NCI-H146 treated with DMSO at 0.1 percent for 48 hours (cell line): ENCODE measurements at regions not wholly inside any gene's neighbourhood (a gene's known extent, or its start where the extent isn't known, plus 50 kb on each side); places are given as distances from the start of the nearest gene placed in this dataset.
"Not testable (repeated sequence)": the region's sequence is repeated elsewhere in the genome, so short reads cannot be mapped to it uniquely, and the experiment has no call there.

Experiments
- DNase-seq: peaks from one replicate; lab custom pipeline; 2025; ENCODE audit not compliant: unreplicated experiment; lab: John Stamatoyannopoulos, UW

DNA sequence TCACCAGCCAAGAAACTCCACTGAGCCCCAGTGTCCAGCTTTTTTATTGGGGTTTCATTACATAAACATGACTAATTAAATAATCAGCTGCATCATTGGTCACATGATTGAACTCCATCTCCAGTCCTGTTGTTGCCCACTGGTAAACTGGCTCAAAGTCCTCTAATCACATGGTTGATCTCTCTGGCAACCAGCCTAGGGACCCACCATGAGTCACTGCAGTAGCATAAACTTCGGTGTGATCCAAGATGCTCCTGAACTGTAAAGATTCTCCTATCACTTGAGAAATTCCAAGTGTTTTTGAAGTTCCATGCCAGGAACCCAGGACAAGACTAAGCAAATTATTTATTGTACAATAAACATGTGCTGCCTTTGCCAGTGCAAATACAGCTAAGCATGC, 130.4 kb upstream of the AUTS2 start:
- no peak for DNase-seq

DNA sequence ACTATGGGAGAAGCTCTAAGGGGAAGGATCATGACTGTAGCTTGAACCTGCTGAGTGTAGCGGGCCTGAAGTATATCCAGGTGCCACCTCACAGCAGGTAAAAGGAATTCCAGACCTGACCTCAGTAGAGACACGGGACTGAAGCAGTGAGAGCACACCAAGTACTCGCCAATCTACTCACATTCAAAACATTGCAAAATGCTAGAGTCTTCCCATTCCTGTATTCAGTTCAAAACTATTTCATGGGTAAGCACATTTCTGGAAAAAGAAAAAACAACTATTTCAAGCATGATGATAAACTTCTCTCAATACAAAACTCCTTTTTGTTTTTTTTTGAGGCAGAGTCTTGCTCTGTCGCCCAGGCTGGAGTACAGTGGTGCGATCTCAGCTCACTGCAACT, 121.9 kb upstream of the AUTS2 start:
- DNase-seq = no peak

DNA sequence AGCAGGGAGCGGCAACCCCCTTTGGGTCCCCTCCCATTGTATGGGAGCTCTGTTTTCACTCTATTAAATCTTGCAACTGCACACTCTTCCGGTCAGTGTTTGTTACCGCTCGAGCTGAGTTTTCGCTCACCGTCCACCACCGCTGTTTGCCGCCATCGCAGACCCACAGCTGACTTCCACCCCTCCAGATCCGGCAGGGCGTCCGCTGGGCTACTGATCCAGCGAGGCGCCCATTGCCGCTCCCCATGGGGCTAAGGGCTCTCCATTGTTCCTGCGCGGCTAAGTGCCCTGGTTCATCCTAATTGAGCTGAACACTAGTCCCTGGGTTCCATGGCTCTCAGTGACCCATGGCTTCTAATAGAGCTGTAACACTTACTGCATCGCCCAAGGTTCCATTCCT, 115.6 kb upstream of the AUTS2 start:
- DNase-seq = no peak

DNA sequence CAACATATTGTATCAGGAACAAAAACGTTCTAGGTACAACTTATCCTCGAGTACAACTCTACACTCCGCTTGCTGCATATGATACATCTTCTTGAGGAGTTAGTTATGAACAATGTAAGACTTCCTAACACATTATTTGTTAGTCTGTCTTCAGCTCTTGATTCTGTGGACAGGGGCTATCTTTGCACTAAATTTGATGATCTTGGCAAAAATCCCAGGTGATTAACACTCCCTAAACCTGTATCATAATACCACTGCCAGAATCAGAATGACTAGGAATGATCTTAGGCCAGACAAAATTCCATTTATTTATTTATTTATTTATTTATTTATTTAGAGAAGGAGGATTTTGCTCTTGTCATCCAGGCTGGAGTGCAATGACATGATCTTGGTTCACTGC, 108.7 kb upstream of the AUTS2 start:
- no peak for DNase-seq

DNA sequence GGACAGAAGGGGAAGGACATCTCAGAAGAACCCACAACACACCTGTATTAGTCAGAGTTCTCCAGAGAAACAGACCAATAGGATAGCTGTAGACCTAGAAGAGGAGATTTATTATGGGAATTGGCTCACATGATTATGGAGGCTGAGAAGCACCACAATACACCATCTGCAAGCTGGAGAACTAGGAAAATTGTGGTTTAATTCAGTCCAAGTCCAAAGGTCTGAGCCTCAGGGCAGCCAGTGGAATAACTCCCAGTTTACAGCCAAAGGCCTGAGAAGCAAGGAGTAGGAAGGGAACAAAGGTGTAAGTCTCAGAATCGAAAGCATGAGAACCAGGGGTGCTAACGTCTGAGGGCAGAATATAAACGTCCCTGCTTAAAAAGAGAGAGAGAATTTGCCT, 99.6 kb upstream of the AUTS2 start:
- no peak for DNase-seq

DNA sequence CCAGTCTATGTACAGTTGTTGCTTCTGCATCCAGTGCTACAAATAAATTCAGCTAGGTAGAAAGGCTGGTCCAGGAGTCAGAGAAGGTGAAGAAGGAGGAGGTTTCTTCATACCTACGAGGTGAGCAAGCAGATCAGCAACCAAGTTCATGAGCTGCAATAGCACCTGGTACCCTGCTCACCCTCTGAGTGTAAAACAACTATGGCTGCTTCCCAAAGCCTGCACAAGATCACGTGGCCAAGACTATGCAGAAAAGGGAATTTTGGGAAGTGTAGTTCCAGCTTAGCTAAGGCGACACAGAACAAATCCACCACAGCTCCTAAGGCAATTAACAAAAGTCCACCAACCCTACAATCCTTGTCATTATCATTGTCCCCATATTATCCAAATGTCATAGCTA, 95.9 kb upstream of the AUTS2 start:
- no peak for DNase-seq

DNA sequence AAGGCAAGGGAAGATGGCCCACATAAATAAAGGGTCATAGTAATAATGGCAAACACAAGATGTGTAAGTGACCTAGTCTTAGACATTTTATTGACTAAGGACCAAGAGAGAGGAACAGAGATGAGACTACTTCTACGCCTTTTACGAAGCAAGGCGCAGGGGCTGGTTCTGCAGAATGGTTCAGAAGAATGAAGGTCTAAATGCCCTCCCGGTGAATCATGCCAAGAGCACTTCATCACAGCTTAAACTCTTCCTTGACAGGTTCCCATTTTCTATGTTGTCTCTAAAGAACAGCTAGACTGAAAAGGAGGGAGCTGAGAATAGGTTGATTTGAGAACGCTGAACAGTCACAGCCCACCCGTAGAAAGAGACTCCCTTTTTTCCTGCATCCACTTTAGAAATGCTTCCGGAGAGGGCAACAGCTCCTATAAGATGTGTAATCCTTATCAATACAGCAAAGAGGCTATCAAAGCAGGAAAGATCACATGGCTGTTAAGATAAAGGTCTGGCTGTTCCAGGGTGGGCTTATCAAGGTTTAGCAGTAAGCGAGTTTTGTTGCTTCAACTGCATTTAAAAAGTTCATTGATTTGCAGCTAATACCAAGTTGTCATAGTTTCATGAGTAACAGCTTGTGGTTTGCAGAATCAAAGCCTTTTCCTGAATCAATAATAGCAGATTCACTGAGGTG, 93.4 kb upstream of the AUTS2 start:
- no peak for DNase-seq

DNA sequence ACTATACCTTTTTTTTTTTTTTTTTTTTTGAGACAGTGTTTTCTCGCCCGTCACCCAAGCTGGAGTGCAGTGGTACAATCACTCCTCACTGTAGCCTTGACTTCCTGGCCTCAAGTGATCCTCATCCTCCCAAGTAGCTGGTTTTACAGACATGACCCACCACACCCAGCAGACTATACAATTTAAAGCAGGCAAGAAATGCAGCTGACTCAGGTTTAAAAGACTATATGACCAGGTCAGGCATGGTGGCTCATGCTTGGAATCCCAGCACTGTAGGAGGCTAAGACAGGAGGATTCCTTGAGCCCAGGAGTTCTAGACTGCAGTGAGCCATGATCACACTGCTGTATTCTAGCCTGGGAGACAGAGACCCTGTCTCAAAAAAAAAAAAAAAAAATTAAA, 89.5 kb upstream of the AUTS2 start:
- DNase-seq = no peak

DNA sequence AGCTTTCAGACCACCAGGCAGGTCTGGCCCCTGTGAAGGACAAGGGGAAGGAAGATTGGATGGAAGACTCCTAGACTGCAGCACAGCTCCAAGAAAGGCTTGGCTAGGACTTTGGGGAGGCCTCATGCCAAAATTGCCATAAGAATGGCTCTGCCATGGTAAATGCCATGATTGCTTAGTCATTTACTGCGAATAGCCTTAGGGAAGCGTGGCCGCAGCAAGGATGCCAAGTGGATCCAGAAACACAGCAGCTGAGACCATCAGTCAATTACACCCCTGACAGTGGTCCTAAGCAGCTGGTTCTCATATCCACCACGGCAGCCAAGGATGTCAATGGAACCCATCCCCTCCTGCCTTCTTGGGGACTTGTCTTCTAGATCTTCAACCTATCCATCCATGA, 88.2 kb upstream of the AUTS2 start:
- DNase-seq = no peak

DNA sequence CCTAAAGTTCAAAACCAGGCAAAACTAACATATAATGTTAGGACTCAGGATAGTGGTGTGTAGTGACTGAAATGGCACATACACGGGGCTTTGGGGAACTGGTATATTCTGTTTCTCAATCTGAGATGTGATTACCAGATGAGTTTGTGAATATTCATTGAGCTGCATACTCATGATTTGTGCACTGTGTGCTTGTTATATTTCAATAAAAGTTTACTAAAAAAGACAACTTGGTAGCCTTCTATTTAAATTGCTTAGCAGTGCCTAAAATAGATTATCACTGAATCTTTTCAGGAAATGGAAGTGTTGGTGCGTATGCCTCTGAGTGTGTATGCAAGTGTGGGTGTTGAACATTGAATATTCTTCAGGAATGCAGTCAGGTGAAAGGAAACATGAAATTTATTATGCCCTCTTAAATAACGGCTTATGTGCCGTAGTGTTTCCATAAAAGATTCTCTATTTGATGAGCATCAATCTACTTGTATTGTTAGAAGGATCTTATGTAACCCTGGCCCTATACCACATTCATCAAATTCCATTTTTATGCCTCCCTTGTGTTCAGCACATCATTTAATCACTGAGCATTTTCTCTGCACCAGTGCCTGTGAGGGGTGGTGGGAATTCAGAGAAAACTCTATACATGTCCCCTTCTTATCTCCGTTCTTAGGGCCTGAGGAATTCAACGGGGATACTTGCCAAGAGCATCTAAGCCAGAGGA, 82.6 kb upstream of the AUTS2 start:
- DNase-seq = no peak

DNA sequence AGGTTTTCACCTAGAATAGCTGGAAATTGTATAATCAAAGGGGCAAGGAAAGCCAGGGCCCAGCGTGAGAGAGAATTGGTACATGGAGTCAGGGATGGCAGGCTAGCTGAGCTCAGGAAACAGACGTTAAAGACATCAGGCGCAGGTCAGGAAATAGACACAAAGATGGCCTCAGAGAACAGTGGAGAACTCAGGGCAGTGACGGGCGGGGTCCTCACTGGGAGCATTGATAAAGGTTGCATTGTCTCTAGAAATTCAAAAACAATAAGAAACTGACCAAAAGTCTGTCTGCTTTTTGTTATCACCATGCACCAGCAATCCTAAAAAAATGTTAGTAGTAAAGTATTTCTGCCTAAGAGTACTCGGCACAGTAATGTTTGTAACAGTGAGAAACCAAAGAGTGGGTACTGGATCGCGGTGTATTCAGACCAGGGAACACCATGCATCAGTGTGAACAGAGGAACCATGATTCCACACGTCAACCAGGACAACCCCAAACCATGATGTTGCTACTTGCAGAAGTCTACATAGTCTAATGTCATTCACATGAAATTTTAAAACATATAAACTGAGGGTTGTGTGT, 81.9 kb upstream of the AUTS2 start:
- no peak for DNase-seq

DNA sequence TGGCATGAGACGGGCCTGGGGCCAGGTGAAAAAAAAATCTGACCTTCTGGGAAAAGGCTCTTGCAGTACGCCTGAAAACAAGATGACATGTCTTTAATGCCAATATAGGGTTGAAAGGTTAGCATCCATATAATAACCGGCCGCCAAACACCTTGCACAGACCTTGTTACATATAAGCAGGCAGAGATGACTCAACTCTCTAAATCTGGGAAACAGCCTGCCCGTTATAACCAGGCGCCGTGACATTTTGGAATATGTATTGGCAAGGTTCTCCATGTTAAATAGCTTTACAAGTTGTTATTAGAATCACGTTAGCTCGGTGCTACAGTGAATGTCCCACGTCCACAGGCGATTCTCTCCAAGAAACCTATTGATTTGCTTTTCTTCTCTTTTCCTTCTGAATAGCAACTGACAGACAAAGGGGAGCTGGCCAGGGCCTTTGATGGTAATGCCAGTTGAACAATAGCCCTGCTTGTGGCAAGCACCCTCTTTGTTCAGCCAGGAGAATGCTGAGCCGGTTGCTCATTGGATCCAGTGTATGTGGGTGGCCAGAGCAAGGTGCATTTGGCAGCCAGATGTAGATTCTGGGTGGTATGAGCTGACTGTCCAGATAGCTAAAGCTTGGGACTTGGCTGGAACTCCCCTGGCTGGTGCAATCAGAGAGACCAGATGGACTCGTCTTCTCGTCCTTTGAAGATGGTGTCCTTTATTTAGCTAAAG, 80.1 kb upstream of the AUTS2 start:
- no peak for DNase-seq

DNA sequence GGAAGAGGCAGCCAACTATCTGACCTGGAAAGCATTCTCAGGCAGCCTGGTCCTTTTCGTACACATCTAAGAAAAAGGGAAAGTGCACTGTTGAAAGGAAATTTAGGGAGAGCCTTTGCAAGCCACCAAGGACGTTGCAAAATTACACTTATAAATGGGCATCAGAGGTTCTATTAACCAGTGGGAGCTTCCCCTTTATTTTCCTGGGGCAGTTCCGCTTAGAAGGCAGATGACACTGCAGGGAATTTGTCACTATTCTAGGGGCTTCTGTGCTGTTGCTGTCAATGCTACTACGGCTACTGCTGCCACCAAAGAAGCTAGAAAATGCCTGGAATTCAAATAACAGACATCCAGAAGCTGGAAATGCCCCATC, 79.6 kb upstream of the AUTS2 start:
- DNase-seq = no peak

DNA sequence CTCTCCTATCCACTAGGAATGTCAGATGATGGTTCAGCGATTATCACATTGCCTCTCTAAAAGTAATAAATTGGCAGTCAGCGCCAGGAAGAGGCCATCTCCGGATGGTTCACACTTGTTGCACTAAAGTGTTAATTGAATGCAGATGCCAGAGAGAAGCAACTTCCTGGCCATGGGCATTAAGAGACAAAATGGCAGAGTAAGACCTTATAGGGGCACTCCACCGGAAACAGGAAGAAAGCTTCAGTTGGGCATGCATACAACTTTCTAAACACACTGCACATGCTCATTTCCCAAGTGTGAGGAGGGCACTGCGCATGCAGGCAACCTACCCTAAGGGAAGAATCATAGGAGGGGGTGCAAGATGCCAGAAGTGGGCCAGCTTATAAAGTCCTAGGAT, 71.7 kb upstream of the AUTS2 start:
- no peak for DNase-seq

DNA sequence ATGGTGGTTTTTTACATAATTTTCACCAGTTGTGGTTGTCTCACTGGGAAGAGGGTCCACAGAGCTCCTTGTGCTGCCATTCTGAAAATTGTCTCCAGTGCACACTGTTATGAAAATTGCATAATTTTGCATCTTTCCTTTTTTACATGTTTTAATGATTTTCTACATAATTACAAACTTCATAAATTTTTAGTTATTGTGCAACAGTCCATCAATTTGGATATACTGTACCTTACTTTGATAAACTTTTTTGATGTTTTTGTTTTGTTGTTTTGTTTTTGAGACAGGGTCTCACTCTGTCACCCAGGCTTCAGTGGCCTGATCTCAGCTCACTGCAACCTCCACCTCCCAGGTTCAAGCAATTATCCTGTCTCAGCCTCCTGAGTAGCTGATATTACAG, 70.6 kb upstream of the AUTS2 start:
- no peak for DNase-seq

DNA sequence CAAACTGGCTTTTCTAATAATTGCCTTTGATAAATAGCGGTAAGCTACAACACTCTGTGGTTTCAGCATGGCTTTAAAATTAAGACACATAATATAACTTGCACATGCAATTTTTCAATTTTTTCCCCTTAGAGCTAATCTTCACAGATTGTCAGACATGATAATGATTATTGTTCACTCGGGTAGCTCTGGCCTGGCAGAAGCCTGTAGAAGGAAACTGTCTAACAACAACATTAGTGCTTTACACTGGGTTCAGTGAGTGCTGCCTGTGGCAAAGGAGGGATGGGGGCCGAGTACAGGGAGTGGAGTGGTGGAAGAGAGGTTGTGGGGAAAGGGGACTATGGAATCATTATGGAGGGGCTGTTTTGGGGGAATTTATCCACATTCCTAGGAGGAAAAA, 67.2 kb upstream of the AUTS2 start:
- DNase-seq = no peak

DNA sequence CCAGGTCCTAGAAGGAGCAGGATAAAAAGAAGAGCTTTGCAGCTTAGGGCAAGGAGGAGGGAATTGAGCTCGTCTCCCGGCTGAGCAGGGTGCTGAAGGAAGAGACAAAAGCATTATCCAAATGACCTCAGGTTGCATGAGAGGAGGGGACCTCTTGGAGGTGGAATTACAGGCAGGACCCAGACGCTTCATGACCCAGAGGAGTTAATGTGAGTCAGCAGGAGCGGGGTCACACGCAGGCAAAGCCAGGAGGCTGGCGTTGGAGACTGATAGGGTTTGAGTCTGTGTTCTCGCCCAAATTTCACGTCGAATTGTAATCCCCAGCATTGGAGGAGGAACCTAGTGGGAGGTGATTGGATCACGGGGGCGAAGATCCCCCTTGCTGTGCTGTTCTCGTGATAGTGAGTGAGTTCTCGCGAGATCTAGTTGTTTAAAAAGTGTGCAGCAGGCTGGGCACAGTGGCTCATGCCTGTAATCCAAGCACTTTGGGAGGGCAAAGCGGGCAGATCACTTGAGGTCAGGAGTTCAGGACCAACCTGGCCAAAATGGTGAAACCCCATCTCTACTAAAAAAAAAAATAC, 63.7 kb upstream of the AUTS2 start:
- DNase-seq = no peak

DNA sequence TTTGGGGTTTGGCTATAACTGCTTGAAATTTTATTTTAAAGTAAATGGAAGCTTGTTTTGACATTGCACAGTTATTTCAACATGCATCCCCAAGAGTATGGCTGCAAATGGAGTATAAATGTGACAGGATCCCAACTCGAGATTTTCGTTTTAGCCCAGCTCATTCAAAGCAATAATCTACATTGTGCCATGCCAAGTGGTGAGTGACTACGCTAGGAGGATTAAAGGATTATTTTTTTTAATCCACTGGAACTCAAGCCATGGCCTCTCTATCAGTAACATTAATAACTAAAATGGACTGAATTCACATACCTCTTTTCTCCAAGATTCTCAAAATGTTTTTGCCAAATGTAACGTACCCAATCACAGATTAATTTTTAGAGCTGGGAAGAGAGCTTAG, 60.6 kb upstream of the AUTS2 start:
- DNase-seq = no peak

DNA sequence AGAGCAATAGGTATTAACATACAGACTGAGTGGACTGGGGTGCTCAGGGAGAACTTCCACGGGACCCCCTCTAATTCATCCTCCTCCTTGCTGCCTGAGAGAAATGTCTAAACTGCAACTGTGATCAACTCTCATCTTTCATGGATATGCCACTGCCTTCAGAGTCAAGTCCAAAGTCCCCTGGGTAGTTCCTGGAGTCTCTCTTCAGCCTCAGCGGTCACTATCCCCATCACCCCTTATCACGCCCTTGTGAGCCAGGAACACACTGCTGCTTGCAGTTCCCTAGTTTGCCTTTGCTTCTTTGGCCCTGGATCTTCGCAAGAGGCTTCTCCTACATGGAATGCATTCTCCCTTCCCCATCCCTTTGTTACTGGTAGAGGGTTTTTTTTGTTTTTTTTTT, 58.7 kb upstream of the AUTS2 start:
- DNase-seq = no peak

DNA sequence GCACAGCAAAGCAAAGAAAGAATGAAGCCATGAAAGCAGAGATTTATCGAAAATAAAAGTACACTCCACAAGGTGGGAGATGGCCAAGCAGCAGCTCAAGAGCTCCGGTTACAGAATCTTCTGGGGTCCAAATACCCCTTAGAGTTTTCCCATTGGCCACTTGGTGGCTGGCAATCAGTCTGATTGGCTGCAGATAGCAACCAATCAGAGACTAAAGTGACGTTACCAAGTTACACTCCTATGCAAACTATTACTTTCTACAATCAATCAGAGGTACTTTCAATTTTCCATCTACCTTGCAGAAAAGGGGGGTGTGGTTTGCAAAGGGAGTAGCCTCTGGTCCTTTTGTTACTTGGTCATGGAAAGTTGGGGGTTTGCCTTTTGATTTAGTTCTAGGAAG, 58.0 kb upstream of the AUTS2 start:
- no peak for DNase-seq

DNA sequence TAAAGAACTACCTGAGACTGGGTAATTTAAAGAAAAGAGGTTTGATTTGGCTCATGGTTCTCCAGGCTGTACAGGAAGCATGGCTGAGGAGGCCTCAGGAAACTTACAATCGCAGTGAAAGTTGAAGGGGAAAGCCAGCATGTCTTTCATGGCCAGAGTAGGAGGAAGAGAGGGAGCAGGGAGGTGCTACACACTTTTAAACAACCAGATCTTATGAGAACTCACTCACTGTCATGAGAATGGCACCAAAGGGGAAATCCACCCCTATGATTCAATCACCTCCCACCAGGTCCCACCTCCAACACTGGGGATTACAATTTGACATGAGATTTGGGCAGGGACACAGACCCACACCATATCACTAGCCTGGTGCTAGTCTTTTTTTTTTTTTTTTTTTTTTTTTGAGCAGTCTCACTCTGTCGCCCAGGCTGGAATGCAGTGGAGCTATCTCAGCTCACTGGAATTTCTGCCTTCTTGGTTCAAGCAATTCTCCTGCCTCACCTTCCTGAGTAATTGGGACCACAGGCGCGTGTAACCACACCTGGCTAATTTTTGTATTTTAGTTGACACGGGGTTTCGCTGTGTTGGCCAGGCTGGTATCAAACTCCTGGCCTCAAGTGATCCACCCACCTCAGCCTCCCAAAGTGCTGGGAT, 56.4 kb upstream of the AUTS2 start:
- not testable (repeated sequence) for DNase-seq
